GM12878 (cell line): ENCODE measurements at regions not wholly inside any gene's neighbourhood (a gene's known extent, or its start where the extent isn't known, plus 50 kb on each side); places are given as distances from the start of the nearest gene placed in this dataset.
A peak's percentile ranks its signal among the peaks of the same experiment; 100 is the strongest.

Experiments used
- ATF7 ChIP-seq: fragments of 450-650 bp; IDR thresholded peaks from 2 replicates; pipeline ENCODE4 v1.6.1; 2016; ENCODE audit warnings: low read depth, mild to moderate bottlenecking
- BCL11A ChIP-seq: IDR thresholded peaks from 2 replicates; pipeline ENCODE4 v1.6.1; 2011; ENCODE audit warnings: low read depth, low read length
- BMI1 ChIP-seq: fragments of 450-650 bp; IDR thresholded peaks from 2 replicates; pipeline ENCODE4 v1.6.1; 2016; ENCODE audit warnings: mild to moderate bottlenecking, moderate library complexity, borderline replicate concordance
- HDGF ChIP-seq: fragments of 450-650 bp; IDR thresholded peaks from 2 replicates; pipeline ENCODE4 v1.6.1; 2016; ENCODE audit warnings: antibody characterized with exemption
- IKZF1 ChIP-seq: fragments of 450-650 bp; conservative IDR thresholded peaks from 2 replicates; pipeline ENCODE4 v1.6.1; 2017; ENCODE audit warnings: antibody characterized with exemption, mild to moderate bottlenecking
- KAT2A ChIP-seq: conservative IDR thresholded peaks from 2 replicates; pipeline ENCODE4 v1.6.1; 2011; ENCODE audit warnings: low read depth, low read length; ENCODE audit not compliant: control insufficient read depth
- MEF2B ChIP-seq: fragments of 450-650 bp; IDR thresholded peaks from 2 replicates; pipeline ENCODE4 v1.6.1; 2018; ENCODE audit warnings: mild to moderate bottlenecking, moderate library complexity; ENCODE audit not compliant: partially characterized antibody, poor library complexity, severe bottlenecking
- MTA2 ChIP-seq: fragments of 450-650 bp; IDR thresholded peaks from 2 replicates; pipeline ENCODE4 v1.6.1; 2016; ENCODE audit warnings: low read depth, mild to moderate bottlenecking, moderate library complexity
- NBN ChIP-seq: fragments of 450-650 bp; IDR thresholded peaks from 2 replicates; pipeline ENCODE4 v1.6.1; 2016
- NR2F1 ChIP-seq: fragments of 450-650 bp; conservative IDR thresholded peaks from 2 replicates; pipeline ENCODE4 v1.6.1; 2017; ENCODE audit warnings: mild to moderate bottlenecking
- RCOR1 ChIP-seq: conservative IDR thresholded peaks from 2 replicates; pipeline ENCODE4 v1.6.1; 2012; ENCODE audit warnings: low read depth, low read length, improper control_type of control experiment
- RELA ChIP-seq: fragments of 450-650 bp; IDR thresholded peaks from 2 replicates; pipeline ENCODE4 v1.8.0; 2014; ENCODE audit warnings: borderline replicate concordance; ENCODE audit not compliant: partially characterized antibody
- SIN3A ChIP-seq: IDR thresholded peaks from 2 replicates; pipeline ENCODE4 v1.6.1; 2012; ENCODE audit warnings: low read depth, low read length, improper control_type of control experiment
- SUPT20H ChIP-seq: IDR thresholded peaks from 2 replicates; pipeline ENCODE4 v1.6.1; 2011; ENCODE audit warnings: low read depth, mild to moderate bottlenecking, low read length, moderate library complexity, borderline replicate concordance; ENCODE audit not compliant: control insufficient read depth
- SUZ12 ChIP-seq: fragments of 200-600 bp; sonication (generic); IDR thresholded peaks from one replicate; pipeline ENCODE4 v1.6.1; 2018; ENCODE audit warnings: antibody characterized with exemption, mild to moderate bottlenecking; ENCODE audit not compliant: unreplicated experiment
- TBL1XR1 ChIP-seq: IDR thresholded peaks from 2 replicates; pipeline ENCODE4 v1.6.1; 2012; ENCODE audit warnings: low read depth, low read length, improper control_type of control experiment
- USF1 ChIP-seq: IDR thresholded peaks from 2 replicates; pipeline ENCODE4 v1.6.1; 2011; ENCODE audit warnings: borderline replicate concordance, low read depth, mild to moderate bottlenecking, moderate library complexity, mixed read lengths, low read length; ENCODE audit not compliant: insufficient read depth; ENCODE audit errors: extremely low read length
- ZNF207 ChIP-seq: fragments of 450-650 bp; IDR thresholded peaks from 2 replicates; pipeline ENCODE4 v1.6.1; 2014; ENCODE audit warnings: antibody characterized with exemption, mild to moderate bottlenecking, borderline replicate concordance
- TF ChIP-seq, protein P1 (sequence below): IDR thresholded peaks from 2 replicates; pipeline ENCODE4 v1.6.1; 2012; ENCODE audit warnings: mild to moderate bottlenecking, low read depth, low read length
- TF ChIP-seq, protein P2 (sequence below): fragments of 450-650 bp; IDR thresholded peaks from 2 replicates; pipeline ENCODE4 v1.6.1; 2017; ENCODE audit warnings: mild to moderate bottlenecking, moderate library complexity
- TF ChIP-seq, protein P3 (sequence below): fragments of 150-350 bp; IDR thresholded peaks from 2 replicates; pipeline ENCODE4 v1.6.1; 2014; ENCODE audit warnings: mild to moderate bottlenecking, low read depth, low read length

DNA sequence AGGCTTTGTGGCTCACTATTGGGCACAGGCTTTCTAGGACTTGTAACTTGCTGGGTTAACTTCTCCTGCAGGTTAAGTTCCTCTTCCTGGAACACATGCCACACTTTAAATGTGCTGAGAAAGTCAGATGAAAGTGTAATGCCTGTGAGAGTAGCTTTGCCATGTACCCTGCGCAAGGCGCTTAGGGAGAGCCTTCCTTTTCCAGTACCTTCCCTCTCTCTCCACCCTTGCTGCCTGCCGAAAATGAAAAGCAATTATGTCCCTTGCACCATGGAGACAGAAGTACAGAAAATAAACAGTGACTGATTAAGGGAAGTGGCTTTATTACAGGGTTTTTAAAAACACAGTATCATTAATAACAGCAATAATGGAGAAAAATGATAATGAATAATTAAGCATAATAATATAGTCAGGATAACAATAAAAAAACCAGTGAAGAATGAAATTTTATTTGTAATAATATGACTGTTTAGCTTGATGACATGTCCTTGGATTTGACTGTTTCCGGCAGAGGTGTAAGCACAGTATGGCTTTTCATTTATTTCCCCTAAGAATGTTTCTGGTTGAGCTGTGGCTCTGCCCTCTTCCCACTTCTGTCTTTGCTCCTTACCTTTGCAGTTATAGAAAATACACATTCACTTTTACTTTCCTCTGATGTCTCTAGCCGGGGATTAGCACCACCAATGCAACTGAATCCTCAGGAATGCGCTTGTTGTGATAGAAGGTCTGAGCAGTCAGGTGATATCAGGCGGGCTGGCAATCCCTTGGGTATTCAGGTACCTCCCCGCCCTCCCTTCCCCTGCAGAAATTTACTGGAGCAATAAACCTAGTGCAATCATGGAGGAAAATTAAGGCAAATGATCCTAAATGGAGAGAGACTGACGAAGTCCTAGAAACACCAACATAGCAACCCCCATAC is 472.3 kb upstream of the CITED2 start (continued):
- TF ChIP-seq, protein P1, sequence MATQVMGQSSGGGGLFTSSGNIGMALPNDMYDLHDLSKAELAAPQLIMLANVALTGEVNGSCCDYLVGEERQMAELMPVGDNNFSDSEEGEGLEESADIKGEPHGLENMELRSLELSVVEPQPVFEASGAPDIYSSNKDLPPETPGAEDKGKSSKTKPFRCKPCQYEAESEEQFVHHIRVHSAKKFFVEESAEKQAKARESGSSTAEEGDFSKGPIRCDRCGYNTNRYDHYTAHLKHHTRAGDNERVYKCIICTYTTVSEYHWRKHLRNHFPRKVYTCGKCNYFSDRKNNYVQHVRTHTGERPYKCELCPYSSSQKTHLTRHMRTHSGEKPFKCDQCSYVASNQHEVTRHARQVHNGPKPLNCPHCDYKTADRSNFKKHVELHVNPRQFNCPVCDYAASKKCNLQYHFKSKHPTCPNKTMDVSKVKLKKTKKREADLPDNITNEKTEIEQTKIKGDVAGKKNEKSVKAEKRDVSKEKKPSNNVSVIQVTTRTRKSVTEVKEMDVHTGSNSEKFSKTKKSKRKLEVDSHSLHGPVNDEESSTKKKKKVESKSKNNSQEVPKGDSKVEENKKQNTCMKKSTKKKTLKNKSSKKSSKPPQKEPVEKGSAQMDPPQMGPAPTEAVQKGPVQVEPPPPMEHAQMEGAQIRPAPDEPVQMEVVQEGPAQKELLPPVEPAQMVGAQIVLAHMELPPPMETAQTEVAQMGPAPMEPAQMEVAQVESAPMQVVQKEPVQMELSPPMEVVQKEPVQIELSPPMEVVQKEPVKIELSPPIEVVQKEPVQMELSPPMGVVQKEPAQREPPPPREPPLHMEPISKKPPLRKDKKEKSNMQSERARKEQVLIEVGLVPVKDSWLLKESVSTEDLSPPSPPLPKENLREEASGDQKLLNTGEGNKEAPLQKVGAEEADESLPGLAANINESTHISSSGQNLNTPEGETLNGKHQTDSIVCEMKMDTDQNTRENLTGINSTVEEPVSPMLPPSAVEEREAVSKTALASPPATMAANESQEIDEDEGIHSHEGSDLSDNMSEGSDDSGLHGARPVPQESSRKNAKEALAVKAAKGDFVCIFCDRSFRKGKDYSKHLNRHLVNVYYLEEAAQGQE, result no peak
- TF ChIP-seq ATF7 (no peak), NR2F1 (no peak), RCOR1 (no peak), HDGF (no peak), IKZF1 (peak; percentile 40; the same call in 1 of the 2 replicates), BMI1 (0 out of 2 replicates have a peak, but pooled peaks have one; percentile 30), USF1 (no peak), SUZ12 (no peak), RELA (no peak), MEF2B (peak; percentile 53), KAT2A (no peak), NBN (no peak), ZNF207 (no peak), TBL1XR1 (no peak), SIN3A (no peak), BCL11A (no peak), SUPT20H (no peak), MTA2 (peak; percentile 74)
- TF ChIP-seq, protein P2, sequence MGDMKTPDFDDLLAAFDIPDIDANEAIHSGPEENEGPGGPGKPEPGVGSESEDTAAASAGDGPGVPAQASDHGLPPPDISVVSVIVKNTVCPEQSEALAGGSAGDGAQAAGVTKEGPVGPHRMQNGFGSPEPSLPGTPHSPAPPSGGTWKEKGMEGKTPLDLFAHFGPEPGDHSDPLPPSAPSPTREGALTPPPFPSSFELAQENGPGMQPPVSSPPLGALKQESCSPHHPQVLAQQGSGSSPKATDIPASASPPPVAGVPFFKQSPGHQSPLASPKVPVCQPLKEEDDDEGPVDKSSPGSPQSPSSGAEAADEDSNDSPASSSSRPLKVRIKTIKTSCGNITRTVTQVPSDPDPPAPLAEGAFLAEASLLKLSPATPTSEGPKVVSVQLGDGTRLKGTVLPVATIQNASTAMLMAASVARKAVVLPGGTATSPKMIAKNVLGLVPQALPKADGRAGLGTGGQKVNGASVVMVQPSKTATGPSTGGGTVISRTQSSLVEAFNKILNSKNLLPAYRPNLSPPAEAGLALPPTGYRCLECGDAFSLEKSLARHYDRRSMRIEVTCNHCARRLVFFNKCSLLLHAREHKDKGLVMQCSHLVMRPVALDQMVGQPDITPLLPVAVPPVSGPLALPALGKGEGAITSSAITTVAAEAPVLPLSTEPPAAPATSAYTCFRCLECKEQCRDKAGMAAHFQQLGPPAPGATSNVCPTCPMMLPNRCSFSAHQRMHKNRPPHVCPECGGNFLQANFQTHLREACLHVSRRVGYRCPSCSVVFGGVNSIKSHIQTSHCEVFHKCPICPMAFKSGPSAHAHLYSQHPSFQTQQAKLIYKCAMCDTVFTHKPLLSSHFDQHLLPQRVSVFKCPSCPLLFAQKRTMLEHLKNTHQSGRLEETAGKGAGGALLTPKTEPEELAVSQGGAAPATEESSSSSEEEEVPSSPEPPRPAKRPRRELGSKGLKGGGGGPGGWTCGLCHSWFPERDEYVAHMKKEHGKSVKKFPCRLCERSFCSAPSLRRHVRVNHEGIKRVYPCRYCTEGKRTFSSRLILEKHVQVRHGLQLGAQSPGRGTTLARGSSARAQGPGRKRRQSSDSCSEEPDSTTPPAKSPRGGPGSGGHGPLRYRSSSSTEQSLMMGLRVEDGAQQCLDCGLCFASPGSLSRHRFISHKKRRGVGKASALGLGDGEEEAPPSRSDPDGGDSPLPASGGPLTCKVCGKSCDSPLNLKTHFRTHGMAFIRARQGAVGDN, result no peak
- TF ChIP-seq, protein P3, sequence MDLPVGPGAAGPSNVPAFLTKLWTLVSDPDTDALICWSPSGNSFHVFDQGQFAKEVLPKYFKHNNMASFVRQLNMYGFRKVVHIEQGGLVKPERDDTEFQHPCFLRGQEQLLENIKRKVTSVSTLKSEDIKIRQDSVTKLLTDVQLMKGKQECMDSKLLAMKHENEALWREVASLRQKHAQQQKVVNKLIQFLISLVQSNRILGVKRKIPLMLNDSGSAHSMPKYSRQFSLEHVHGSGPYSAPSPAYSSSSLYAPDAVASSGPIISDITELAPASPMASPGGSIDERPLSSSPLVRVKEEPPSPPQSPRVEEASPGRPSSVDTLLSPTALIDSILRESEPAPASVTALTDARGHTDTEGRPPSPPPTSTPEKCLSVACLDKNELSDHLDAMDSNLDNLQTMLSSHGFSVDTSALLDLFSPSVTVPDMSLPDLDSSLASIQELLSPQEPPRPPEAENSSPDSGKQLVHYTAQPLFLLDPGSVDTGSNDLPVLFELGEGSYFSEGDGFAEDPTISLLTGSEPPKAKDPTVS, result no peak
